Upper lobe of left lung (tissue), 4 donors: ENCODE measurements at regions not wholly inside any gene's neighbourhood (a gene's known extent, or its start where the extent isn't known, plus 50 kb on each side); places are given as distances from the start of the nearest gene placed in this dataset.
"Not testable (repeated sequence)": the region's sequence is repeated elsewhere in the genome, so short reads cannot be mapped to it uniquely, and the experiment has no call there.

Experiments used
- CTCF ChIP-seq, 6 experiments: fragments of 450-650 bp in 4 of 6; fragments of 200-600 bp in 2 of 6; sonication (generic) in 2 of 6; IDR thresholded peaks; one replicate each; pipeline ENCODE4 v1.5.1; 2016 to 2019; ENCODE audit warnings: antibody characterized with exemption in 6 of 6
- POLR2A ChIP-seq, 4 donors: fragments of 450-650 bp; IDR thresholded peaks; one replicate each; pipeline ENCODE4 v1.5.1; 2016 to 2017; ENCODE audit warnings: antibody characterized with exemption in 4 of 4, mild to moderate bottlenecking in 2 of 4

- not testable (repeated sequence) for TF ChIP-seq CTCF, POLR2A (IDR thresholded peaks at IDR 0.05)
Measured at GRCh38 chr16:16643828-16644227, 264.9 kb downstream of the NPIPA7 start.
